T-helper 2 cell treated with Interferon-gamma antibody and Interleukin-4, amounts not matched to agents 5 μg/mL and 100 μg/mL, for 36 hours (primary cell): ENCODE measurements at regions not wholly inside any gene's neighbourhood (a gene's known extent, or its start where the extent isn't known, plus 50 kb on each side); places are given as distances from the start of the nearest gene placed in this dataset.

Source experiments
- DNase-seq: peaks from one replicate; pipeline ENCODE4 v3.0.0; 2021; ENCODE audit warnings: low spot score
- H3K27ac Mint-ChIP-seq: one replicate; pipeline ENCODE4 v1.8.0; 2021; ENCODE audit warnings: mild to moderate bottlenecking, mixed read lengths
- H3K27me3 Mint-ChIP-seq: one replicate; pipeline ENCODE4 v1.8.0; 2021; ENCODE audit warnings: low read depth, mixed read lengths
- H3K36me3 Mint-ChIP-seq: one replicate; pipeline ENCODE4 v1.8.0; 2021; ENCODE audit warnings: low read depth, mixed read lengths
- H3K4me1 Mint-ChIP-seq: one replicate; pipeline ENCODE4 v1.8.0; 2021; ENCODE audit warnings: low read depth, mixed read lengths
- H3K4me3 Mint-ChIP-seq: one replicate; pipeline ENCODE4 v1.8.0; 2022; ENCODE audit warnings: mild to moderate bottlenecking, moderate library complexity, mixed read lengths
- H3K9me3 Mint-ChIP-seq: one replicate; pipeline ENCODE4 v1.8.0; 2021; ENCODE audit warnings: mixed read lengths

GRCh38 chr4:137587796-137588195 lies 55.5 kb upstream of the PCDH18 start:
- Mint-ChIP-seq H3K4me3 (no peak overlapping the region), H3K27ac (no peak overlapping the region), H3K27me3 (no peaks in the 10 kb centered on the region), H3K36me3 (no peaks in the 10 kb centered on the region), H3K9me3 (peaks cover under 1% of the 10 kb centered on the region), H3K4me1 (no peaks in the 10 kb centered on the region)
- DNase-seq: no peak

- H3K36me3 Mint-ChIP-seq: no peaks in the 10 kb centered on the region
- no peak overlapping the region for H3K27ac Mint-ChIP-seq
- no peak for DNase-seq
- H3K4me1 Mint-ChIP-seq: no peaks in the 10 kb centered on the region
- no peak overlapping the region for H3K4me3 Mint-ChIP-seq
- no peaks in the 10 kb centered on the region for H3K9me3 Mint-ChIP-seq
- no peaks in the 10 kb centered on the region for H3K27me3 Mint-ChIP-seq
Measured at GRCh38 chr4:137583671-137584070, 51.4 kb upstream of the PCDH18 start.
